GM12878 (cell line): ENCODE measurements at regions not wholly inside any gene's neighbourhood (a gene's known extent, or its start where the extent isn't known, plus 50 kb on each side); places are given as distances from the start of the nearest gene placed in this dataset.

Experiments used
- CREB1 ChIP-seq: IDR thresholded peaks from 2 replicates; pipeline ENCODE4 v1.6.1; 2012; ENCODE audit warnings: low read depth, mild to moderate bottlenecking, inconsistent platforms
- EP300 ChIP-seq, 2 experiments: fragments of 150-350 bp in 1 of 2; IDR thresholded peaks; 2 replicates each; pipeline ENCODE4 v1.6.1; 2011 to 2012; ENCODE audit warnings: low read depth in 2 of 2, low read length in 2 of 2, borderline replicate concordance in 1 of 2, improper control_type of control experiment in 1 of 2, inconsistent platforms in 1 of 2; ENCODE audit not compliant: control insufficient read depth in 1 of 2
- SUZ12 ChIP-seq: fragments of 200-600 bp; sonication (generic); IDR thresholded peaks from one replicate; pipeline ENCODE4 v1.6.1; 2018; ENCODE audit warnings: antibody characterized with exemption, mild to moderate bottlenecking; ENCODE audit not compliant: unreplicated experiment
- TF ChIP-seq, protein P1 (sequence below): IDR thresholded peaks from 2 replicates; pipeline ENCODE4 v1.6.1; 2012; ENCODE audit warnings: mild to moderate bottlenecking, low read depth, low read length
- TF ChIP-seq, protein P2 (sequence below): fragments of 450-650 bp; IDR thresholded peaks from 2 replicates; pipeline ENCODE4 v1.6.1; 2017; ENCODE audit warnings: mild to moderate bottlenecking

DNA sequence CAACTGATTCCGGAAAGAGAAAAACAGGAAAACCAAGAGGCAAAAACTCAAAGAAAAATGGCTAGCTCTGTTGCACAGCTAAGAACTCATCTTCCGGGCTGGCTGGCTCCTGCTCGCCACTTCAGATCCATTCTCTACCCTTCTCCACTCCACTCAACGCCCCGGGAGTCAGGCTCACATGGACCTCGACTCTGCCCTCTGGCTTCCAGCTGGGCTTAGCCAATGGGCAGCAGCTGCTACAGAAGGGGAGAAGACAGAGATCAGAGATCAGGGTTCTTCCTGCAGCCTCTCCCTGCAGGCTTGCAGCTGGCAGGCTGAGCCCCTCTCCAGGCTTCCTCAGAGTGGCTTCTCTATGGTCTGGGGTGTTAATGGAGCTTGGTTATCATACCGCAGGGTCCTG is 187.5 kb downstream of the MED10 start:
- TF ChIP-seq, protein P1, sequence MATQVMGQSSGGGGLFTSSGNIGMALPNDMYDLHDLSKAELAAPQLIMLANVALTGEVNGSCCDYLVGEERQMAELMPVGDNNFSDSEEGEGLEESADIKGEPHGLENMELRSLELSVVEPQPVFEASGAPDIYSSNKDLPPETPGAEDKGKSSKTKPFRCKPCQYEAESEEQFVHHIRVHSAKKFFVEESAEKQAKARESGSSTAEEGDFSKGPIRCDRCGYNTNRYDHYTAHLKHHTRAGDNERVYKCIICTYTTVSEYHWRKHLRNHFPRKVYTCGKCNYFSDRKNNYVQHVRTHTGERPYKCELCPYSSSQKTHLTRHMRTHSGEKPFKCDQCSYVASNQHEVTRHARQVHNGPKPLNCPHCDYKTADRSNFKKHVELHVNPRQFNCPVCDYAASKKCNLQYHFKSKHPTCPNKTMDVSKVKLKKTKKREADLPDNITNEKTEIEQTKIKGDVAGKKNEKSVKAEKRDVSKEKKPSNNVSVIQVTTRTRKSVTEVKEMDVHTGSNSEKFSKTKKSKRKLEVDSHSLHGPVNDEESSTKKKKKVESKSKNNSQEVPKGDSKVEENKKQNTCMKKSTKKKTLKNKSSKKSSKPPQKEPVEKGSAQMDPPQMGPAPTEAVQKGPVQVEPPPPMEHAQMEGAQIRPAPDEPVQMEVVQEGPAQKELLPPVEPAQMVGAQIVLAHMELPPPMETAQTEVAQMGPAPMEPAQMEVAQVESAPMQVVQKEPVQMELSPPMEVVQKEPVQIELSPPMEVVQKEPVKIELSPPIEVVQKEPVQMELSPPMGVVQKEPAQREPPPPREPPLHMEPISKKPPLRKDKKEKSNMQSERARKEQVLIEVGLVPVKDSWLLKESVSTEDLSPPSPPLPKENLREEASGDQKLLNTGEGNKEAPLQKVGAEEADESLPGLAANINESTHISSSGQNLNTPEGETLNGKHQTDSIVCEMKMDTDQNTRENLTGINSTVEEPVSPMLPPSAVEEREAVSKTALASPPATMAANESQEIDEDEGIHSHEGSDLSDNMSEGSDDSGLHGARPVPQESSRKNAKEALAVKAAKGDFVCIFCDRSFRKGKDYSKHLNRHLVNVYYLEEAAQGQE, result no peak
- TF ChIP-seq SUZ12 (no peak), EP300 (IDR thresholded peaks at IDR 0.05; ENCODE audit: borderline replicate concordance in 1 of 2, control insufficient read depth in 1 of 2, low read depth in 2 of 2, low read length in 2 of 2) (no peak), CREB1 (no peak)
- TF ChIP-seq, protein P2, sequence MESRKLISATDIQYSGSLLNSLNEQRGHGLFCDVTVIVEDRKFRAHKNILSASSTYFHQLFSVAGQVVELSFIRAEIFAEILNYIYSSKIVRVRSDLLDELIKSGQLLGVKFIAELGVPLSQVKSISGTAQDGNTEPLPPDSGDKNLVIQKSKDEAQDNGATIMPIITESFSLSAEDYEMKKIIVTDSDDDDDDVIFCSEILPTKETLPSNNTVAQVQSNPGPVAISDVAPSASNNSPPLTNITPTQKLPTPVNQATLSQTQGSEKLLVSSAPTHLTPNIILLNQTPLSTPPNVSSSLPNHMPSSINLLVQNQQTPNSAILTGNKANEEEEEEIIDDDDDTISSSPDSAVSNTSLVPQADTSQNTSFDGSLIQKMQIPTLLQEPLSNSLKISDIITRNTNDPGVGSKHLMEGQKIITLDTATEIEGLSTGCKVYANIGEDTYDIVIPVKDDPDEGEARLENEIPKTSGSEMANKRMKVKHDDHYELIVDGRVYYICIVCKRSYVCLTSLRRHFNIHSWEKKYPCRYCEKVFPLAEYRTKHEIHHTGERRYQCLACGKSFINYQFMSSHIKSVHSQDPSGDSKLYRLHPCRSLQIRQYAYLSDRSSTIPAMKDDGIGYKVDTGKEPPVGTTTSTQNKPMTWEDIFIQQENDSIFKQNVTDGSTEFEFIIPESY, result no peak
